HepG2 (cell line): ENCODE measurements at regions not wholly inside any gene's neighbourhood (a gene's known extent, or its start where the extent isn't known, plus 50 kb on each side); places are given as distances from the start of the nearest gene placed in this dataset.

Experiments
- ATAC-seq: fragments of 200-7000 bp; cut with Tn5 transposase; 3 replicates; pipeline ENCODE4 v1.9.1; 2020; ENCODE audit warnings: mild to moderate bottlenecking, moderate library complexity
- BruUV-seq: library from RNA; stranded (reverse); fragments of 400-500 nt; replicated peaks from 2 replicates; lab custom pipeline; 2021; lab: Mats Ljungman, UMichigan
- CTCF ChIA-PET: fragments of 300-600 bp; formaldehyde crosslinking; extraction: SDS; loops from one replicate; lab custom pipeline; 2021; ENCODE audit warnings: low total read pairs, inconsistent platforms, low intra/inter-chr PET ratio; lab: Yijun Ruan, JAX
- POLR2A ChIA-PET: fragments of 350-600 bp; sonication (Branson Sonifier 250); formaldehyde crosslinking; loops from one replicate; lab custom pipeline; 2020; ENCODE audit warnings: antibody characterized with exemption, inconsistent platforms; lab: Yijun Ruan, JAX
- DNase-seq: peaks from one replicate; pipeline ENCODE4 v3.0.0-alpha.2; 2015; ENCODE audit warnings: low spot score
- FAIRE-seq: peaks from 3 replicates; lab custom pipeline; 2011; peaks lifted over from hg19 to GRCh38; lab: Jason Lieb, UNC
- H2AFZ ChIP-seq: one replicate; pipeline ENCODE4 v1.6.1; 2011; ENCODE audit warnings: low read length, inconsistent platforms
- H3K27ac ChIP-seq: fragments of 300-600 bp; 3 replicates; pipeline ENCODE4 v1.8.0; 2011; ENCODE audit warnings: mixed run types, mild to moderate bottlenecking, mixed read lengths, low read length, inconsistent platforms; ENCODE audit not compliant: insufficient read depth; ENCODE audit errors: extremely low read length
- H3K27me3 ChIP-seq, 2 experiments: fragments of 200-600 bp in 1 of 2; 2 replicates in 1 of 2; 3 replicates in 1 of 2; pipeline versions ENCODE4 v1.6.0 to v1.8.0; 2011; ENCODE audit warnings: low read length in 2 of 2, mild to moderate bottlenecking in 2 of 2, moderate library complexity in 2 of 2, inconsistent platforms in 1 of 2; ENCODE audit not compliant: insufficient read depth in 2 of 2, control insufficient read depth in 1 of 2
- H3K36me3 ChIP-seq, 2 experiments: fragments of 200-600 bp in 1 of 2; replicated peaks in 1 of 2; 2 replicates in 1 of 2; 3 replicates in 1 of 2; pipeline versions ENCODE4 v1.5.1 to v1.8.0; 2011; ENCODE audit warnings: low read length in 2 of 2, inconsistent platforms in 1 of 2; ENCODE audit not compliant: insufficient read depth in 2 of 2, control insufficient read depth in 1 of 2
- H3K4me1 ChIP-seq: 2 replicates; pipeline ENCODE4 v1.5.1; 2012; ENCODE audit warnings: low read length, inconsistent platforms; ENCODE audit not compliant: insufficient read depth
- H3K4me2 ChIP-seq: 2 replicates; pipeline ENCODE4 v1.6.0; 2011; ENCODE audit warnings: low read depth, low read length, inconsistent platforms
- H3K4me3 ChIP-seq, 3 experiments: fragments of 200-600 bp in 1 of 3; sonication (generic), shearing (Covaris generic) in 1 of 3; replicated peaks in 1 of 3; 2 replicates each; pipeline ENCODE4 v1.5.1; 2011 to 2016; ENCODE audit warnings: low read length in 3 of 3, inconsistent platforms in 2 of 3, low read depth in 2 of 3, mild to moderate bottlenecking in 2 of 3, control low read depth in 1 of 3, mixed read lengths in 1 of 3; ENCODE audit not compliant: insufficient read depth in 1 of 3
- H3K79me2 ChIP-seq: one replicate; pipeline ENCODE4 v1.6.1; 2011; ENCODE audit warnings: low read length, inconsistent platforms; ENCODE audit not compliant: insufficient read depth
- H3K9ac ChIP-seq: 2 replicates; pipeline ENCODE4 v1.6.0; 2011; ENCODE audit warnings: mild to moderate bottlenecking, low read depth, low read length, inconsistent platforms; ENCODE audit not compliant: insufficient read depth
- H3K9me3 ChIP-seq: 2 replicates; pipeline ENCODE4 v1.5.1; 2012; ENCODE audit warnings: mild to moderate bottlenecking, low read length
- H4K20me1 ChIP-seq: 2 replicates; pipeline ENCODE4 v1.6.0; 2011; ENCODE audit warnings: inconsistent platforms, mild to moderate bottlenecking, low read length, moderate library complexity; ENCODE audit not compliant: insufficient read depth
- AKAP8 ChIP-seq: sonication (generic); formaldehyde crosslinking; IDR thresholded peaks from 2 replicates; pipeline ENCODE4 v1.5.1; 2020; ENCODE audit warnings: mild to moderate bottlenecking, missing genetic modification reagents
- ETV6 ChIP-seq: sonication (generic); formaldehyde crosslinking; conservative IDR thresholded peaks from 2 replicates; pipeline ENCODE4 v1.4.0; 2020; ENCODE audit warnings: missing genetic modification reagents
- HDAC2 ChIP-seq: sonication (generic); formaldehyde crosslinking; IDR thresholded peaks from 2 replicates; pipeline ENCODE4 v1.4.0; 2020; ENCODE audit warnings: missing genetic modification reagents
- JARID2 ChIP-seq: sonication (generic); formaldehyde crosslinking; IDR thresholded peaks from 2 replicates; pipeline ENCODE4 v1.8.1; 2023; ENCODE audit warnings: missing genetic modification reagents, inconsistent platforms; ENCODE audit not compliant: insufficient replicate concordance
- MED1 ChIP-seq: sonication (generic); formaldehyde crosslinking; IDR thresholded peaks from 2 replicates; pipeline ENCODE4 v1.4.0; 2020; ENCODE audit warnings: missing genetic modification reagents
- SALL2 ChIP-seq: sonication (generic); formaldehyde crosslinking; IDR thresholded peaks from 2 replicates; pipeline ENCODE4 v1.8.1; 2023; ENCODE audit warnings: mild to moderate bottlenecking, missing genetic modification reagents, inconsistent platforms
- TBL1XR1 ChIP-seq: fragments of 150-350 bp; IDR thresholded peaks from 2 replicates; pipeline ENCODE4 v1.6.1; 2014; ENCODE audit warnings: borderline replicate concordance, low read length; ENCODE audit not compliant: partially characterized antibody
- ZNF720 ChIP-seq: sonication (generic); formaldehyde crosslinking; IDR thresholded peaks from 2 replicates; pipeline ENCODE4 v1.4.0; 2020; ENCODE audit warnings: missing genetic modification reagents
- WGBS: methylation state at CpG from one replicate; pipeline ENCODE4 v1.1.6; 2017; ENCODE audit warnings: low lambda C conversion rate; 5-methylcytosine and 5-hydroxymethylcytosine counted together
- in situ Hi-C: cut with HindIII; loops from 2 replicates; pipeline ENCODE4 v1.10.0; 2017; ENCODE audit warnings: low pct_unique_long_range_greater_than_20kb; ENCODE audit not compliant: extremely low pct_ligation_motif_present
- intact Hi-C: fragments of 100-400 bp; cut with micrococcal nuclease; formaldehyde crosslinking; loops from one replicate; pipeline ENCODE4 v1.10.0; 2022; ENCODE audit not compliant: unreplicated experiment
- TF ChIP-seq, protein P1 (sequence below): sonication (generic); formaldehyde crosslinking; IDR thresholded peaks from 2 replicates; pipeline ENCODE4 v1.8.0; 2022; ENCODE audit warnings: missing genetic modification reagents, mild to moderate bottlenecking, moderate library complexity, borderline replicate concordance
- TF ChIP-seq, protein P2 (sequence below): sonication (generic); formaldehyde crosslinking; IDR thresholded peaks from 2 replicates; pipeline ENCODE4 v1.8.0; 2023; ENCODE audit warnings: mild to moderate bottlenecking, missing genetic modification reagents
- TF ChIP-seq, protein P3 (sequence below): sonication (generic); formaldehyde crosslinking; IDR thresholded peaks from 2 replicates; pipeline ENCODE4 v1.5.0; 2020; ENCODE audit warnings: mild to moderate bottlenecking, missing genetic modification reagents, borderline replicate concordance
- TF ChIP-seq, protein P4 (sequence below): IDR thresholded peaks from 2 replicates; pipeline ENCODE4 v1.6.1; 2016; ENCODE audit warnings: control low read depth

DNA sequence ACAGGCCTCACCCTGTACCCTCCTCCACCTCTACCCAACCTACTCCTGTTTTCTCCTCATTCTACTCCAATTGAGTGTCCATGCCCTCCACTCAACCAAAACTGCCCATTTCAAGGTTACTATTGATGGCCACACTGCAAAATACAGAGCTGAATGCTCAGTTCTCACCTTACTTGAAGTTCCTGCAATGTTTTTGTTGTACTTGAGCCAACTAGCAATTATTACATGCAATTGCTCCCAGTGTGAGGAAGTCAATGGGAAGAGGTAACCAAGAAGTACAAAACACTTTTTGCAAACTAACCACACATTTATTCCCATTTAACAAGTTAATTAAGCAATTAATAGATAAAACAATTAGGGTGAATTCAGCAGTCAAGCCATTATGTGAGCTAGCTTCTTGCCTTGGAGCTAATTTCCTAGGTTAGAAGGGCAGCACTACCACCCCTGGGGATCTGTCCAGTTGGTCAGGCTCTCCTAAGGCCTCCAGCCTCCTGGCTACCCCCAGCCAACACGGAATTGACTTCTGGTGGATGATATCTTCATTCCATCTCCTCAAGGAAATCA is 52.4 kb upstream of the GGTLC1 start:
- H3K79me2 ChIP-seq: no peaks in the 10 kb centered on the region
- intact Hi-C loops (no loop called here), in situ Hi-C loops (no loop called here)
- CTCF ChIA-PET: no interaction called here
- ATAC-seq (no peak), FAIRE-seq (no peak), DNase-seq (no peak)
- no peaks in the 10 kb centered on the region for H3K36me3 ChIP-seq
- H3K4me1 ChIP-seq: no peaks in the 10 kb centered on the region
- BruUV-seq: no TSS peak
- H3K4me3 ChIP-seq: no peak overlapping the region
- no peak overlapping the region for H3K27ac ChIP-seq
- H2AFZ ChIP-seq: no peak overlapping the region
- POLR2A ChIA-PET: no interaction called here
- no peaks in the 10 kb centered on the region for H3K9me3 ChIP-seq
- TF ChIP-seq TBL1XR1: no peak
- TF ChIP-seq AKAP8 (CRISPR knock-in tag): no peak
- no peak for TF ChIP-seq ETV6 (CRISPR knock-in tag)
- TF ChIP-seq, protein P1, sequence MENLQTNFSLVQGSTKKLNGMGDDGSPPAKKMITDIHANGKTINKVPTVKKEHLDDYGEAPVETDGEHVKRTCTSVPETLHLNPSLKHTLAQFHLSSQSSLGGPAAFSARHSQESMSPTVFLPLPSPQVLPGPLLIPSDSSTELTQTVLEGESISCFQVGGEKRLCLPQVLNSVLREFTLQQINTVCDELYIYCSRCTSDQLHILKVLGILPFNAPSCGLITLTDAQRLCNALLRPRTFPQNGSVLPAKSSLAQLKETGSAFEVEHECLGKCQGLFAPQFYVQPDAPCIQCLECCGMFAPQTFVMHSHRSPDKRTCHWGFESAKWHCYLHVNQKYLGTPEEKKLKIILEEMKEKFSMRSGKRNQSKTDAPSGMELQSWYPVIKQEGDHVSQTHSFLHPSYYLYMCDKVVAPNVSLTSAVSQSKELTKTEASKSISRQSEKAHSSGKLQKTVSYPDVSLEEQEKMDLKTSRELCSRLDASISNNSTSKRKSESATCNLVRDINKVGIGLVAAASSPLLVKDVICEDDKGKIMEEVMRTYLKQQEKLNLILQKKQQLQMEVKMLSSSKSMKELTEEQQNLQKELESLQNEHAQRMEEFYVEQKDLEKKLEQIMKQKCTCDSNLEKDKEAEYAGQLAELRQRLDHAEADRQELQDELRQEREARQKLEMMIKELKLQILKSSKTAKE (CRISPR knock-in tag): no peak
- TF ChIP-seq JARID2 (CRISPR knock-in tag): no peak
- TF ChIP-seq, protein P2, sequence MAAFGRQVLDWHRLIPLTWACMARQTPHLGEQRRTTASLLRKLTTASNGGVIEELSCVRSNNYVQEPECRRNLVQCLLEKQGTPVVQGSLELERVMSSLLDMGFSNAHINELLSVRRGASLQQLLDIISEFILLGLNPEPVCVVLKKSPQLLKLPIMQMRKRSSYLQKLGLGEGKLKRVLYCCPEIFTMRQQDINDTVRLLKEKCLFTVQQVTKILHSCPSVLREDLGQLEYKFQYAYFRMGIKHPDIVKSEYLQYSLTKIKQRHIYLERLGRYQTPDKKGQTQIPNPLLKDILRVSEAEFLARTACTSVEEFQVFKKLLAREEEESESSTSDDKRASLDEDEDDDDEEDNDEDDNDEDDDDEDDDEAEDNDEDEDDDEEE (CRISPR knock-in tag): no peak
- TF ChIP-seq MED1: no peak
- TF ChIP-seq ZNF720 (CRISPR knock-in tag): no peak
- TF ChIP-seq HDAC2 (CRISPR knock-in tag): no peak
- no peak for TF ChIP-seq SALL2 (CRISPR knock-in tag)
- TF ChIP-seq, protein P3, sequence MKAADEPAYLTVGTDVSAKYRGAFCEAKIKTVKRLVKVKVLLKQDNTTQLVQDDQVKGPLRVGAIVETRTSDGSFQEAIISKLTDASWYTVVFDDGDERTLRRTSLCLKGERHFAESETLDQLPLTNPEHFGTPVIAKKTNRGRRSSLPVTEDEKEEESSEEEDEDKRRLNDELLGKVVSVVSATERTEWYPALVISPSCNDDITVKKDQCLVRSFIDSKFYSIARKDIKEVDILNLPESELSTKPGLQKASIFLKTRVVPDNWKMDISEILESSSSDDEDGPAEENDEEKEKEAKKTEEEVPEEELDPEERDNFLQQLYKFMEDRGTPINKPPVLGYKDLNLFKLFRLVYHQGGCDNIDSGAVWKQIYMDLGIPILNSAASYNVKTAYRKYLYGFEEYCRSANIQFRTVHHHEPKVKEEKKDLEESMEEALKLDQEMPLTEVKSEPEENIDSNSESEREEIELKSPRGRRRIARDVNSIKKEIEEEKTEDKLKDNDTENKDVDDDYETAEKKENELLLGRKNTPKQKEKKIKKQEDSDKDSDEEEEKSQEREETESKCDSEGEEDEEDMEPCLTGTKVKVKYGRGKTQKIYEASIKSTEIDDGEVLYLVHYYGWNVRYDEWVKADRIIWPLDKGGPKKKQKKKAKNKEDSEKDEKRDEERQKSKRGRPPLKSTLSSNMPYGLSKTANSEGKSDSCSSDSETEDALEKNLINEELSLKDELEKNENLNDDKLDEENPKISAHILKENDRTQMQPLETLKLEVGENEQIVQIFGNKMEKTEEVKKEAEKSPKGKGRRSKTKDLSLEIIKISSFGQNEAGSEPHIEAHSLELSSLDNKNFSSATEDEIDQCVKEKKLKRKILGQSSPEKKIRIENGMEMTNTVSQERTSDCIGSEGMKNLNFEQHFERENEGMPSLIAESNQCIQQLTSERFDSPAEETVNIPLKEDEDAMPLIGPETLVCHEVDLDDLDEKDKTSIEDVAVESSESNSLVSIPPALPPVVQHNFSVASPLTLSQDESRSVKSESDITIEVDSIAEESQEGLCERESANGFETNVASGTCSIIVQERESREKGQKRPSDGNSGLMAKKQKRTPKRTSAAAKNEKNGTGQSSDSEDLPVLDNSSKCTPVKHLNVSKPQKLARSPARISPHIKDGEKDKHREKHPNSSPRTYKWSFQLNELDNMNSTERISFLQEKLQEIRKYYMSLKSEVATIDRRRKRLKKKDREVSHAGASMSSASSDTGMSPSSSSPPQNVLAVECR (CRISPR knock-in tag): no peak
- TF ChIP-seq, protein P4, sequence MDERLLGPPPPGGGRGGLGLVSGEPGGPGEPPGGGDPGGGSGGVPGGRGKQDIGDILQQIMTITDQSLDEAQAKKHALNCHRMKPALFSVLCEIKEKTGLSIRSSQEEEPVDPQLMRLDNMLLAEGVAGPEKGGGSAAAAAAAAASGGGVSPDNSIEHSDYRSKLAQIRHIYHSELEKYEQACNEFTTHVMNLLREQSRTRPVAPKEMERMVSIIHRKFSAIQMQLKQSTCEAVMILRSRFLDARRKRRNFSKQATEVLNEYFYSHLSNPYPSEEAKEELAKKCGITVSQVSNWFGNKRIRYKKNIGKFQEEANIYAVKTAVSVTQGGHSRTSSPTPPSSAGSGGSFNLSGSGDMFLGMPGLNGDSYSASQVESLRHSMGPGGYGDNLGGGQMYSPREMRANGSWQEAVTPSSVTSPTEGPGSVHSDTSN (CRISPR knock-in tag): no peak
- WGBS: 0% methylated on average over 1 of the region's 1 CpG
- no peak overlapping the region for H3K9ac ChIP-seq
- no peaks in the 10 kb centered on the region for H4K20me1 ChIP-seq
- H3K27me3 ChIP-seq: no peaks in the 10 kb centered on the region
- no peak overlapping the region for H3K4me2 ChIP-seq
